A673 (cell line): ENCODE measurements at regions not wholly inside any gene's neighbourhood (a gene's known extent, or its start where the extent isn't known, plus 50 kb on each side); places are given as distances from the start of the nearest gene placed in this dataset.

Experiments
- CTCF ChIP-seq: fragments of 300-800, 200-600 bp; sonication (generic); conservative IDR thresholded peaks from 2 replicates; pipeline ENCODE4 v1.5.1; 2017; ENCODE audit warnings: low read depth, mild to moderate bottlenecking, antibody characterized with exemption, low read length, moderate library complexity, mixed read lengths
- EZH2 ChIP-seq: fragments of 200-600 bp; sonication (generic); IDR thresholded peaks from 2 replicates; pipeline ENCODE4 v1.6.1; 2017; ENCODE audit warnings: borderline replicate concordance, low read depth, mild to moderate bottlenecking, mixed read lengths, antibody characterized with exemption, low read length; ENCODE audit not compliant: poor library complexity, severe bottlenecking

- no peak for TF ChIP-seq CTCF
- TF ChIP-seq EZH2 = no peak
Observed at GRCh38 chr5:87115839-87116364, 151.8 kb upstream of the RASA1 start.
